ENCODE measurements at regions not wholly inside any gene's neighbourhood (a gene's known extent, or its start where the extent isn't known, plus 50 kb on each side); places are given as distances from the start of the nearest gene placed in this dataset.

DNA sequence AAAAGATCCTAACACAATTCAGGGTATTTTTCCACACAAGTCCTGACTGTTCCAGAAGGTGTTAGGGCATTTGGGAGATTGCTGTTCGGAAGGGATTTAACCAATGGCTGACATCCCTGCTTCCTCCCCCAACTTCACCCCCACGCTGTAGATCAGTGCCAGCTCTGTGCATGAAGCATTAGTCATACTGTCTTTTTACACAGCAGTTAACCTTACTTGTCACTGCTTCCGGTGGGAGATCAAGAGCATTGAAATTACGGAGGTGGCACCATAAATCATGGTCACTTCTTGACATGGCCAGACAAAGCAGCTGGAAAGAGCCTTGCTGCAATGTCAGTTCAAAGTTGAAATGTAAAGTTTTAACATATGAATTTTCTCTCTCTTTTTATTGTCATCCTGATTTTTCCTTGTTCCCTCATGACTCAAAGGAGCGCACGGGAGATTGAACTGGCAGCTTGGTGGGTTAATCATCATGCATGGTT lies 70.2 kb downstream of the HRH4 start:
- DNase-seq, result peak; percentile 39

DNA sequence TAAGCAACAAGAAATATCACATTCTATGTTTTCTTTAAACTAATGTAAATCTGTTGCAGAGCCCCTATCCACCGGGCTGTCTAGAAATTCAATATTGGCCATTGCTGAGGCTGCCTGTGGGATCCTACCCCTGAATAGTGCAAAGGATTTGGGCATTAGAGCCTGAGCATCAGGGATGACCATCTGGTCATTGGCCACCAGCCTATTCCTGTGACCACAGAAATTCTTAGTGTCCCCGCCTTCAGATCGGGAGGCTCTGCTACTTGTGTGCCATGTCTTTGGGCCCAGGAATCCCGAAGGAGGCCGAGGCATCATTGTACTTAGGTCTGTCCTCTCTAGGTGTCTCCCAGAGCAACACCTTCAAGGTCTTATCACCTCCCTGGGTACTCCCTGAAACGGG lies 73.8 kb downstream of the HRH4 start:
- DNase-seq, result no peak

- no peak for DNase-seq
Observed at GRCh38 chr18:24534737-24535136, 74.3 kb downstream of the HRH4 start.

- DNase-seq, result no peak
Observed at GRCh38 chr18:24535527-24536295, 75.3 kb downstream of the HRH4 start.

GRCh38 chr18:24536326-24536725 lies 75.9 kb downstream of the HRH4 start:
- DNase-seq, result no peak

GRCh38 chr18:24536834-24537233 lies 76.4 kb downstream of the HRH4 start:
- no peak for DNase-seq

- DNase-seq, result no peak
Observed at GRCh38 chr18:24538414-24539264, 78.2 kb downstream of the HRH4 start.

GRCh38 chr18:24539866-24540617 lies 79.6 kb downstream of the HRH4 start:
- DNase-seq, result no peak

GRCh38 chr18:24540896-24541295 lies 80.5 kb downstream of the HRH4 start:
- DNase-seq, result no peak

GRCh38 chr18:24543086-24543794 lies 82.8 kb downstream of the HRH4 start:
- no peak for DNase-seq

DNA sequence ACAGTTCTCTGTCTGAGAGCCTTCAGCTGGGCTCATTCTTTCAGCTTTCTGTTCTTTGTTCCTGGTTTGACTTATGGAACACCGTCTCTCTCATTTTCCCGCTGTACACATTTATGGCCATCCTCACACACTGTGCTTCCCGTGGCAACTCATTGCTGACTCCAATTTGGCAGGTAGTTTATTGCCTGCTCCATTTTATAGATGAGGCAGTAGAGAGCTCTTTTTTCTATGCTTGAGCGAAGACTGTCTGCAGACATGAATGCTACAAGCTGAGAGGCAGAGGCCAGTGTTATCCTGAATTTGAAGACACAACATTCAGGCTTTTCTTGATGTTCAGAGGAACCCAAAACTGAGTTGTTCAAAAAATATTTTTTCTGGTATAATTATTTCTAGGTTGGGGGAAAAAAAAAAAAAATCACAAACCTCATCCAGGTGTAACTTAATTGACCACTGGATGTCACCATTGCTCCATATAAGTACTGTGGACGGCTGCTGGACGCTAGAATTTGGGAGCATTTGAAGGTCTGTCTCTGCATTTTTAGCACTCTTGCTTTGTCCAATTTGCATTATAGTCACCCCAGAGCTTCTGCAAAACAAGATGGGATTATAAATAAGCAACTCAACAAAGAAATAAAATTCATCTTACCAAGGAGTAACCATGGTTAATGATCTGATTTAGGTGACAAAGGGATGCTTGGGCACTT lies 83.5 kb downstream of the HRH4 start:
- DNase-seq, result peak; percentile 15

- no peak for DNase-seq
Observed at GRCh38 chr18:24544949-24545348, 84.5 kb downstream of the HRH4 start.

GRCh38 chr18:24545651-24546050 lies 85.2 kb downstream of the HRH4 start:
- no peak for DNase-seq

DNA sequence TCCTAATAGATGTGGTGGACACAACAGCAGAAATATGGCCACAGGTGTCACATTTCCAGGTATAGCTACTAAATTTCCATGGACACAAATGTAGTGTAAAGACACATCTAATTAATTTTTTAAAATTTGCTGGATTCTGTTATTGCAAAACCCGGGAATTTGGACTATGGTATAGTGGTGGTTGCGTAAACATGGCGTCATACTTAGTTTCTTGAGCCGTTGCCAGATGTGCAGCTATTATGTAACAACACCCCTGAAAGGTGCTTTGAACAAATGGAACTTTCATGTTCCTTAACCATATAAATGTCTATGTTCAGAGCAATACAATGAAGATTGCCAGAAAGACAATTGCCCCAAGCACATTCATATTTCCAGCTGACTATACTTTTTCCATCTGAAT lies 85.9 kb downstream of the HRH4 start:
- DNase-seq, result peak; percentile 43

GRCh38 chr18:24548583-24548982 lies 88.1 kb downstream of the HRH4 start:
- peak; percentile 23 for DNase-seq

GRCh38 chr18:24552218-24552617 lies 91.8 kb downstream of the HRH4 start:
- no peak for DNase-seq

GRCh38 chr18:24553571-24554285 lies 93.3 kb downstream of the HRH4 start:
- DNase-seq, result no peak

DNA sequence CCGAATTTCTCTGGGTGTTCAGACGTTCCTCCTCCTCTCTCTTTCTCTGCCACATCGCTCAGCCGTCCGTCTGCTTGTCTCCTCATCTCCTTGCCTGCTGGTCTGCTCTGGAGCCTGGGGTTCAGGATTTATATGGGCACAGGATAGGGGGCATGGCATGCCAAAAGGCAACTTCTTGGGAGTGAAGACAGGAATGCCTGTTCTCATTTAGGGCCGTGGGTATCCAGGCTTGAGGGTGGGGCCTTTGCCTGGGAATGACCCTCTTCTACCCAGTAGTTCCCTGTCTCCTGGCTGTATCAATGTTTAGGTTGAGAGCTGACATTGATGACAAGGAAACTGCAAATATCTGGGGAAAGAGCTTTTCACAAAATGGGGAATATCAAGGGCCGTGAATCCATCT lies 98.0 kb downstream of the HRH4 start:
- no peak for DNase-seq

DNA sequence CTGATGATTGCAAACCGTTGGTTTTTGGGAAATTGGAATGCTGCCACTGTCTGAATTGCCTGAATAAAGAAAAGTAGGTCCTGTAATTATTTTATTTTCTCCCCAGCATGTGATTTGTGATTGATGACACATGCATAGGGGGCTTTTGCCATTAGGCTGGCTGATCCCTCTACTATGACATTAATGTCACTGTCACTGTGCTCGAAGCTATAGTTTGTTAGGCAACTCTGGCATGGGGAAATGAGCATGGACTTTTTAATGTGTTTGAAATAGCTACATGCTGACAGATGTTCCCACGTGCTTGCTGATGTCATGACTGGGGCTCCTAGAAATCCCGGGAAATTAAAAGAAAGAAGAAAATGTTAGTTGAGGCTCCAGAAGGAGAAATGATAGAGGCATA lies 99.1 kb downstream of the HRH4 start:
- peak; percentile 35 for DNase-seq

DNA sequence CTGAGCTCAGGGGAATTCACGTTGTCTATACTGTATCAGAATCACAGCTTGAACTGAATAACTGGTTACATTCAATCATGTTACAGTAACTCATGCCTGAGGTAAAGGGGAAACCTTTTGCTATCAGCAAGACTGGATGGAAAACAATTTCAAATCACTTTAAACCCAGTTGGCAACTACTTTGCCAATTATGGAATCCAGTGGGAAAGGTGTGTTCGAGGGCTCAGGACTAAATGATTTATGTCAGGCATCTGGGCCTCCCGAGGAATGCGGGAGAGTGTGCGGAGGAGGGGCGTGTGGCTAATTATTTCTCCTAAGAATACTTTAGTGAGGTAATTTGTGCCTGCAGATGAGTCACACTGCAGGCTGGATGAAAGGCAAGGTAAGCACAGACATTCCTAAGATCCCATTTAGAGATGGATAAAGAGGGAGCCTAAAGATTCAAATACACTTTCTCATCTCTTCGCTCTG lies 100.1 kb downstream of the HRH4 start:
- DNase-seq, result no peak

DNA sequence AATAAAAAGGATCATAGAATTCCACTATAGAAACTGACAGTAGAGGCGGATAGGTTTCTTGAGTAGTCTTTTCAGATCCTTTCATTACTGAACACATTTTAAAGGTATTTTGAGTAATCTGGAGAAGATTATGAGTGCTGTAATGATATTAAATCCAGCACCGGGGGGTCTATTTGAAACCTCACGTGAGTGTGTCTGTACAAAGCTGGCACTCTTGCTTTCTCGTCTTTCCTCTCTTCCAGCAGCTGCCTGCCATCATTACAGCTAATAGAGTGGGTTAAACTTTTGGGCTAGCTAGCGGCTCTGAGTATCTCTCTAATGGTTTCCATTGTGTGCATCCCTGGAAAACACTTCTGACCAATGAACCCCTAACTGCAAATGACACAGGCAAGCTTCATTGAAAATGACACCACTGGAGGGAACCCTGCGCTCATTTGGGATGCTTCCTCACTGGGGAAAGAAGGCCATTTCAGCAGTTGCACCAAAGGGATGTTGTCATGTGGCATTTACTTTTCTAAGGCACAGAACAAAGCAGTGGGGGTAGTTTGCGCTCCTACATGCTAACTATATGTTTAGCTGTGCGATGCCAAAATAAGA lies 101.0 kb downstream of the HRH4 start:
- no peak for DNase-seq

Data from suppressor macrophage treated with lipopolysaccharide for 4 hours (primary cell).